Mesothelial cell of epicardium (in vitro differentiated cells): ENCODE measurements at regions not wholly inside any gene's neighbourhood (a gene's known extent, or its start where the extent isn't known, plus 50 kb on each side); places are given as distances from the start of the nearest gene placed in this dataset.

Experiments used
- DNase-seq, 2 experiments: peaks; one replicate each; pipeline ENCODE4 v3.0.0; 2021; ENCODE audit warnings: low spot score in 2 of 2; ENCODE audit not compliant: unreplicated experiment in 2 of 2
- H3K27ac Mint-ChIP-seq: 2 replicates; pipeline ENCODE4 v1.8.0; 2021; ENCODE audit warnings: mixed read lengths
- H3K27me3 Mint-ChIP-seq: 2 replicates; pipeline ENCODE4 v1.8.0; 2021; ENCODE audit warnings: low read depth, mixed read lengths
- H3K36me3 Mint-ChIP-seq: 2 replicates; pipeline ENCODE4 v1.8.0; 2021; ENCODE audit warnings: mixed read lengths
- H3K4me1 Mint-ChIP-seq: 2 replicates; pipeline ENCODE4 v1.8.0; 2021; ENCODE audit warnings: mixed read lengths
- H3K4me3 Mint-ChIP-seq: 2 replicates; pipeline ENCODE4 v1.8.0; 2021; ENCODE audit warnings: mild to moderate bottlenecking, moderate library complexity, mixed read lengths
- H3K9me3 Mint-ChIP-seq: 2 replicates; pipeline ENCODE4 v1.8.0; 2021; ENCODE audit warnings: mixed read lengths
- CTCF ChIP-seq: fragments of 200-600 bp; sonication (generic); IDR thresholded peaks from one replicate; pipeline ENCODE4 v1.5.0; 2021; ENCODE audit warnings: antibody characterized with exemption; ENCODE audit not compliant: unreplicated experiment

GRCh38 chr2:76073992-76074604 lies 363.4 kb upstream of the GCFC2 start:
- Mint-ChIP-seq H3K27me3 (no peaks in the 10 kb centered on the region), H3K4me3 (no peak overlapping the region), H3K9me3 (peaks cover 18% of the 10 kb centered on the region), H3K4me1 (no peaks in the 10 kb centered on the region), H3K27ac (no peak overlapping the region), H3K36me3 (no peaks in the 10 kb centered on the region)
- no peak for TF ChIP-seq CTCF
- no peak for DNase-seq

GRCh38 chr2:76050196-76050595 lies 339.5 kb upstream of the GCFC2 start:
- H3K27ac Mint-ChIP-seq, result no peak overlapping the region
- H3K36me3 Mint-ChIP-seq, result no peaks in the 10 kb centered on the region
- H3K27me3 Mint-ChIP-seq, result no peaks in the 10 kb centered on the region
- no peaks in the 10 kb centered on the region for H3K4me1 Mint-ChIP-seq
- DNase-seq, result no peak
- H3K4me3 Mint-ChIP-seq, result no peak overlapping the region
- no peak for TF ChIP-seq CTCF
- H3K9me3 Mint-ChIP-seq, result peaks cover 52% of the 10 kb centered on the region

GRCh38 chr2:76044701-76045100 lies 334.0 kb upstream of the GCFC2 start:
- no peaks in the 10 kb centered on the region for H3K36me3 Mint-ChIP-seq
- H3K4me1 Mint-ChIP-seq, result peaks cover 2% of the 10 kb centered on the region
- no peak overlapping the region for H3K27ac Mint-ChIP-seq
- no peak for TF ChIP-seq CTCF
- no peak for DNase-seq
- H3K4me3 Mint-ChIP-seq, result no peak overlapping the region
- H3K27me3 Mint-ChIP-seq, result no peaks in the 10 kb centered on the region
- H3K9me3 Mint-ChIP-seq, result peaks cover 38% of the 10 kb centered on the region

GRCh38 chr2:76039505-76039904 lies 328.8 kb upstream of the GCFC2 start:
- Mint-ChIP-seq H3K27me3 (no peaks in the 10 kb centered on the region), H3K36me3 (no peaks in the 10 kb centered on the region), H3K4me3 (no peak overlapping the region), H3K4me1 (peaks cover 2% of the 10 kb centered on the region), H3K9me3 (no peaks in the 10 kb centered on the region), H3K27ac (no peak overlapping the region)
- TF ChIP-seq CTCF, result no peak
- DNase-seq, result no peak

GRCh38 chr2:76027761-76028160 lies 317.0 kb upstream of the GCFC2 start:
- TF ChIP-seq CTCF, result no peak
- Mint-ChIP-seq H3K36me3 (no peaks in the 10 kb centered on the region), H3K4me1 (no peaks in the 10 kb centered on the region), H3K4me3 (no peak overlapping the region), H3K9me3 (peaks cover 50% of the 10 kb centered on the region), H3K27me3 (no peaks in the 10 kb centered on the region), H3K27ac (no peak overlapping the region)
- no peak for DNase-seq

- no peak for TF ChIP-seq CTCF
- H3K4me1 Mint-ChIP-seq, result no peaks in the 10 kb centered on the region
- no peak overlapping the region for H3K4me3 Mint-ChIP-seq
- H3K9me3 Mint-ChIP-seq, result peaks cover 3% of the 10 kb centered on the region
- H3K27ac Mint-ChIP-seq, result no peak overlapping the region
- H3K27me3 Mint-ChIP-seq, result no peaks in the 10 kb centered on the region
- H3K36me3 Mint-ChIP-seq, result no peaks in the 10 kb centered on the region
- no peak for DNase-seq
These were observed 308.4 kb upstream of the GCFC2 start for GRCh38 chr2:76019128-76019527.
